D721Med (cell line): ENCODE measurements at regions not wholly inside any gene's neighbourhood (a gene's known extent, or its start where the extent isn't known, plus 50 kb on each side); places are given as distances from the start of the nearest gene placed in this dataset.

ENCODE experiments used
- DNase-seq: peaks from one replicate; pipeline ENCODE4 v3.0.0; 2011; ENCODE audit warnings: low spot score; ENCODE audit not compliant: insufficient read length
- FAIRE-seq: peaks from 2 replicates; lab custom pipeline; 2011; peaks lifted over from hg19 to GRCh38; lab: Jason Lieb, UNC
- CTCF ChIP-seq: IDR thresholded peaks from 2 replicates; pipeline ENCODE4 v1.5.1; 2012; ENCODE audit warnings: mild to moderate bottlenecking, control low read depth; ENCODE audit not compliant: insufficient read depth; ENCODE audit errors: missing control alignments

DNA sequence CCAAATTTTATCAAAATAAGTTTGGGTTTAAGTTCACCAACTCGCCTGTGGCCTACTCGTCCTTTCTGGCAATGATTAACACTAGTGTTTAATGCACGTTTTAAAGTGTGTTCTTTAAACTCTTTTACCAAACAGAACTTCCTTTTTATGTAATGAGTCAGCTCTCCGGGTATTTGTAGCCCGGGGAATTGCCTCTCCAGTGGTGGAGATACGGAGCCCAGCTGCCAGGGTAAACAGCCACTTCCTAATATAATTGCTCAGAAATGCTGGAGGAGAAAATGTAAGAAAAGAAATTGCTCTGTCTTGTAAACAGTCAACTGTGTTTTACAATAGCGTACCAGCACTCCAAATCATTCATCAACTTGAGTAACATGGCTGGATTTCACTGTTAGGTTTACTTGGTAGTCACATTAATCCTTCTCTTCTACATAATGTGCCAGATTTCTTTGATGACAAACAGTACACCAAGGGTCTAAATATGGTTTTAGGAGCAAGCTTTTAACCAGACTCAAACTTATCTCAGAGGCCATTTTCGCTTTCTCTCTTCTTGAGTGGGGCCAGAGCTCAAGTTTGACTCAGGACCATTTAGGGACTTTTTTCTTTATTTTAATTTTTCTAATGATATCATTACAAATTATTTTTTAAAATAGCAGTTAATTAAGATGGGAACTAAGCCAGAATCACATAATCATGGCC is 101.2 kb upstream of the SLC38A2 start:
- TF ChIP-seq CTCF, result no peak
- no peak for FAIRE-seq
- no peak for DNase-seq

- FAIRE-seq (no peak), DNase-seq (no peak)
- no peak for TF ChIP-seq CTCF
Observed at GRCh38 chr12:46472893-46473633, 100.5 kb upstream of the SLC38A2 start.

DNA sequence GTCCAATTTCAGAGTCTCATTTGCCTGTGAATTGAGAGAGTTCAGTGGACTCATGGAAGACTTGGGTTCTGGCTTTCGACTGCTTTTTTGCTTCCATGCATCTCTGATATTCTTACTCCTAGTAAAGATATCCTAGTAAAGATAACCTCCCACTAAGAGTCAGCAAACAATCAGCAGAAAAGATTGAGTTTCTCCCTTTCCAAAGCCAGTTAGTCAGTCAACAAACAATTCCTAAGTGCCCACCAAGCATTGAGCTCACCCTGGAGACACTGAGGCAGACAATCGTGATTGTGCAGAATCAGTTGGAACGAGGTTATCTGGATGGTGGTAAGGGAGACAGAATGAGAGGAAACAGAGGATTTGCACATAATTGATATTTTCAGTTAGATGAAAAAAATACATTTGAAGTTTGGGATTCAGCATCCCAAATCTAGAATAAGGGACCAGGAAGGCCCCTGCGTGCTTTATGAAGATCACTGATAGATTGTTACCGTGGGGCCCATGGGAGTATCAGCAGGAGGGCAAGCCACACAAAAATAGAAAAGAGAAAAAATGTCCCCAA is 99.7 kb upstream of the SLC38A2 start:
- no peak for FAIRE-seq
- no peak for TF ChIP-seq CTCF

DNA sequence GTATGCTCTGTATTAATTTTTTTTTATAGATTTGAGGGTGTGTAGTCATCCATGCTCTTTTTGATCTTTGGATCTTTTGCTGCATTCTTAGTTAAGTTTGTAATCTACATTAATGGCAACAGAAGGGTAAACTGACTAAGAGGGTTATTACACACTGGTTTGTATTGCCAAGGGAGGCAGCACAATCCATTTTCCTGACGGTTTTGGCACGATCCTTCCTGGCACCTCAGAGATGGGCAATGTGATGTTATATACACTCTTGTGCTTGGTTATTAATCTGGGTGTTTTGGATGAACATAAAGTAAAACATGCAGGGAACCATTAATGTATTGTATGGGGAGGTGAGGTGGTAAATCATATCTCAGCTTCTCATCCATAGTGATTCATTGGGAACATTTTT is 98.8 kb upstream of the SLC38A2 start:
- no peak for DNase-seq
- no peak for TF ChIP-seq CTCF
- FAIRE-seq, result no peak

More for the DNA sequence above, 99.7 kb upstream of the SLC38A2 start:
- DNase-seq, result no peak

DNA sequence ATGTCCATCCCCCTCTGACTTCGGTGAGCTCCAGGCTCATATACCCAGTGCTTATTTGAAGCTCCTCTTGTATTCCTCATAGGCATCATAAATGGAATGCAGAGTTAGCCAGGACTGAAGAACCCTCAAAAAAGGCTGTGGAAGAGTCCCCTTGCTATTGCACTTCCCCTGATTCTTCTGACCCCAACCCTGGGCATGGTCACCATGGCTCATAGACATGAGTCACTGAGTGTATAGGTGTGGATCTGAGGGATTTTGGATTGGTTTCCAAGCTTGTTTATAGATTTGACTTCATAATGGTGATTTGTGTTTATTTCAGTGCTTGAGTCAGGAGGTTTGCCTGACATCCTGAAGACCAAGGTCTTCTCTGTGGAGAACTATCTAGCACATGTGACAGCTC is 98.4 kb upstream of the SLC38A2 start:
- no peak for FAIRE-seq
- no peak for DNase-seq
- no peak for TF ChIP-seq CTCF

DNA sequence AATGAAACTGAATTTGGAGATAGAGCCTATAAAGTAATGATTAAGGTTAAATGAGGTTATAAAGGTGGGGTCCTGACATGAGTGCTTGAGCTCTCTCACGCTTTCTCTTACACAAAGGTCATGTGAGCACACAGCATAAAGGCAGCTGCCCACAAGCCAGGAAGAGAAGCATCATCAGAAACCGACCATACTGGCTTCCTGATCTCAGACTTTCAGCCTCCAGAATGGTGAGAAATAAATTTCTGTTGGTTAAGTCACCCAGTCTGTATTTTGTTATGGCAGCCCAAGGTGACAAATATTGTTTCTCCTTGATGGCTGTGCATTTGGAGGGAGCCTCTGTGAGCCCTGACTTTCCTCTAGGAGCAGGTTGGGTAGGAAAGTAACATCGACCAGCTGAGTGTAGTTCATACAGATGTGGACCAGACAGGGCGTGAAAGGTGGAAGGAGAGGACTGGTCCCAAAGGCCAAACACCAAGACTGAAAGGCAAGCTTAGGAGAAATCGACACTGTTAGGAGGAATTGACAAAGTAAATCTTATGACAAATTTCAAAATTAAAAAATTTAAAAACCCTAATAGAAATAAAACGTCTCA is 97.6 kb upstream of the SLC38A2 start:
- no peak for DNase-seq
- no peak for TF ChIP-seq CTCF
- no peak for FAIRE-seq
